Middle frontal gyrus (tissue), 1 donor: ENCODE measurements at regions not wholly inside any gene's neighbourhood (a gene's known extent, or its start where the extent isn't known, plus 50 kb on each side); places are given as distances from the start of the nearest gene placed in this dataset.

ENCODE experiments used
- DNase-seq: peaks from one replicate; pipeline ENCODE4 v3.0.0-alpha.2; 2015; ENCODE audit warnings: low spot score; ENCODE audit errors: extremely low spot score

DNA sequence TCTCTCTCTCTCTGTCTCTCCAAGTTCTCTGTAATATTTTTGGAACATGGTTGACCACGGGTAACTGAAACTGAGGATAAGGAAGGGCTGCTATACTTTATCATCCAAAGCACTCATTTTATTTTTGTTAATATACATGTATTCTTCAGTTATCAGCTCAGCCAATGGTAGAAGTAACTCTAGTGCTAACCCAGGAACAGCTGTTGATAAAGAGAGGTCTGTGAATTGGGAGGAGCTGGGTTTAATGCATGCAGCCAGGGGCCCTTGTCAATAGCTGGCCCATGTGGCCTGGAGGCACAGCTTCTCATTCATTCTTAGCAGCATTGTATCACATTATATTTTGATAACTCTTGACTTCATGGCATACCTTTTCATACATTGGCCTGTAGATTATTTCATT, 401.6 kb downstream of the EPHA4 start:
- no peak for DNase-seq

DNA sequence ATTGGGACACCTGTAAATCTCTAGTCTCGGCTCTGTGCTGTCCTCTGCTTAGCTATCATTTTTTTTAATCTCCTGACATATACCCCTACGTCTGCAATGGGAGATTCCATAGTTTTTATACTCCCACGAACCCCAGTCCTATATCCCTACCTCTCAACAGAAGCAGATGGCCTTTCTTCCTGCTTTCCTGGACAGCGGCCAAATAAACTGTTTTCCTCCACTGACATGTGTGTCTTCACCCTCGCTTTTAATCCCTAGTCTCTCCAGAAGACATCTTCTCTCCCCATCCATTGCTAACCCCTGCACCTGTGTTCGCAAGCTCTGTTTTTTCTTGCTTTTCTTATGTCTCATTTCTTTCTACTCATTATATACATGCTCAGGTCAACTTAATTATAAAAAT, 395.4 kb downstream of the EPHA4 start:
- no peak for DNase-seq

DNA sequence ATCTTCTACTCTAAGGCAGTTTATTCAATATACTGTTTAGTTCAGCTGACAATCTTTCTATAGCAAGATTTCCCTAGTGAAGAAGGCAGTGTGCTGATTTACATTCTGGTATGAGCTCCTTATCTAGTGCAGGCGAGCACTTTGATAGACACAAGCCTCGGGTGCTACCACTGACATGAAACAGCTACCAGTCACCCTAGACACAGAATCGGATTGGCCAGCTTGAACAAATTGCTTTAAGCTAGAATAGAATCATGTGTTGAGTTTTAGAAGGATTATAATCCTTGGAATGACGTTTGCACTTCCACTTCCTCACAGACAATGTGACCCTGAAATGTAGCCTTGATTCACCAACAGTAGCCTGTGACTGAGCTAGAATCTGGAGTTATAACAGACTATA, 394.0 kb downstream of the EPHA4 start:
- no peak for DNase-seq

DNA sequence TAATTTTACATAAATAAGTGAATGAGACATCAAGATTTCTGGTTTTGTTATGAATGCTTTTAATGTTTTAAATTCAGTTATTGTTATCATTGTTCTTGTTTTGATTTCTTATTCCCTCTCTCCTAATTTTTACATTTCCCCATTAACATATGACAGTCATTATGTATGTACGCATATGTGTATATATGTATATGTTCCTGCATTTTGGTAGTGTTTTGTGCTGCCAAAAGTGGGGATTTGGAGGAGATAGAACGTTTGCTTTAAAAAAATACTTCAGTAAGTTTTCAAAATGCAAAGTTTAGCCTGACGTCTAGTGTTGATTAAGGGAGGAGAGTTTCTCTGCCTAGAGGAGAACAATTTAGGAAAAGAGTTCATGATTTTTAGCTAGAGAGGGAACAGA, 385.2 kb downstream of the EPHA4 start:
- DNase-seq = no peak

DNA sequence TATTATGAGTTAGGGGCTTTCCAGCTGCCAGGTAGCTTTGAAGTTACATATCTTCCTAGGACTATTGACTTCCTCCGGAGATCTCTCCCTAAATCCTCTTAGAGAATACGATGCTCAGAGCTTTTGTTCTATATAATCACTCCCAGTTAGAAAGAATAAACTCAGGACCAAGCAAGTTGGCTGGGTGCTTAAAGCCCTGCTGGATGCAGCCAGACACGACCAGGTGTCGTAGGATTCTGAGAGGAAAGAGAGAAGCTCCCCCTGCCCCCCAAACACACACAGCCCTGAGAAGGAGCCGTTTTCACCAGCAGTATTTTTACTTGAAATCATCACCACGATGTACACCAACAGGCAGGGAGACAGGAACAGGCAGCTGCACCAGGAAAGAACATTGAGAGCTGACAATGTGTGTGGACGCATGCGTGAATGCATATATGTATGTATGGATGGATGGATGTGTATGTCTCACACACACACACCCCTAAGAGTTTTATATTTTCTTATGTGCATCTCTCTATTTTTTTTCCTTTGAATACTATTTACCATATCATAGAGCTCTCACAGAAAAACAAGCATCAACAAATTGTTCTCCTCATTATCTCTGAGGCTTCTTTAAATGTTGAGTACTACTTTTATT, 382.6 kb downstream of the EPHA4 start:
- DNase-seq = no peak

DNA sequence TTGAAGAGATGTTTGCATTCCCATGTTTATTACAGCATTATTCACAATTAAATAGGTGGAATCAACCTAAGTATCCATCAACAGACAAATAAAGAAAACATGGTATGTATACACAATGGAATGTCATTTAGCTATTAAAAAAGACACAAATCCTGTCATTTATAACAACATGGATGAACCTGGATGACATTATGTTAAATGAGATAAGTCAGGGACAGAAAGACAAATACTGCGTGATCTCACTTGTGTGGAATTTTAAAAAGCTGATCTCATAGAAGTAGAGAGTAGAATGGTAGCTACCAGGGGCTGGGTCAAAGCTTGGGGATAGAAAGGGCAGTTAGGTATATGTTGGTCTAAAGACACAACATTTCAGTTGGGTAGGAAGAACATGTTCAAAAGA, 376.3 kb downstream of the EPHA4 start:
- DNase-seq = no peak

DNA sequence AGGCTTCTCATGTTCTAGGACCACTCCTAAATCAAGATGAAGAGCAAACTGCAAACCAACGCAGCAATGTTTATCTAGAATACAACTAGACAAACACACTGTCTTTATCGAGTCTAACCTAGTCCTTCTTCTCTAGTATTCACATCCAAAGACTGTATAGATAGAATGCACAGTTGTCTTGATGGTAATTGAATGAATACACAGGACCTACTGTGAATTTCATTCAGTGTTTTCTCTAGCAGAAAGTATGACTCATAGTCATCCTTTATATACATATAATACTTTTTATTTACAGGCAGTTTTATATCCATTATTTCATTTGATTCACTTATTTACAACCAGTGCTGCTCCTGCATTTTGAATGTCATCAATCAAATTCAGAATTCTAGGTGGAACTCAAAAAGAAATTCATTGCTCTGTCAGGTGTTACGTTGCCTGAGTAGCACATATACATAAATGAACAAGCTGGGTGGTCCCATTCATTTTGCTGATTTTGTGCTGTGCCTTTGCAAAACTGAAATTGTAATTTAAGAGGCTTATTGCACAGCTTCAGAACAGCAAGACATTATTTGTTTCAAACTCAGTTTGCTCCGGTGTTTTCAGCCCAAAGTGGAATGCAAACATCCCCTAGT, 374.8 kb downstream of the EPHA4 start:
- no peak for DNase-seq

DNA sequence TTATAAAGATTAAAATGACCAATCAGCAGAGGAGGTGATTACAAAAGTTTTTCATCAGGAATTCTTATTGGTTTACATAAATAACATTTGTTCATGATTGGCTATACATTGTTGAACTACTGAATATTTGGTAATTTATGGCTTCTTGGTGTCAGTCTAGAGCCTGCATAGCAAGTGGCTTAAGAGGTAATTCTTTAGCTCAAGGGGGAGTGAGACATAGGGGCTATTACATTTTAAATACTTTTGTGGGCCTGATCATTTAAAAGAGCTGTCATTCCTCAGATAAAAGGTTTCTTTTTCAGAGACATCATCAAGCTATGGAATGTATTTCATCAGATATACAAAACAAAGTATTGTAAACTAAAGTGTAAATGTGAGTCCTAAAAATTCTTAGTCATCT, 373.8 kb downstream of the EPHA4 start:
- no peak for DNase-seq

DNA sequence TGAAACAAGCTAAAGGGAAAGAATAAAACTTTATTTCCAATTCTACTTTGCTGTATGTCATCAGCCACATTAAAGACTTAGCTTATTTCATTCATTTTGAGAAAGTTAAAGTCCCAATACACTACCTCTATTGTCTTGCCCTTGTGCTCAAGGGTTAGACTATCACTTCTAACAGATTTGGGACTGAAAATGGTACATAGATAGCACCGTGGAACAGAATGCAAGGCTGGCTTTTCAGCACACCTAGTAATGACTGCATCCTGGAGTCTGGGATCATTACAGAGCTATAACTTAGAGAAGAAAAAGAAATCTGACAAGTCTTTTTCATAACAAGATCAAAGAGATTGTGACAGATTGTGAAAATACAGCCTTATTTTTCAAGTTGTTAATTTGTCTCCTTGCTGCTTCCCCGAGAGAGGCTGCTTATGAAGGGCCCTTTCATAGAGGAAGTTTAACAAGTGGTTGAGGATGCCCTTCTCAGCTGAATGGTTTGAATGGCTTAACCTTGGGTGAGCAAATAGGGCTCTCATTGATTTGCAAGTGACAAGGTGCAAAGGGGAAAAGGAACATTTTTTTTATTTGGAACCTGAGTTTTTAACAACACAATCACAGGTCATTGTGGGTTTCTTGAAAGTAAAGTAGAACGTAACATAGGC, 371.8 kb downstream of the EPHA4 start:
- no peak for DNase-seq

DNA sequence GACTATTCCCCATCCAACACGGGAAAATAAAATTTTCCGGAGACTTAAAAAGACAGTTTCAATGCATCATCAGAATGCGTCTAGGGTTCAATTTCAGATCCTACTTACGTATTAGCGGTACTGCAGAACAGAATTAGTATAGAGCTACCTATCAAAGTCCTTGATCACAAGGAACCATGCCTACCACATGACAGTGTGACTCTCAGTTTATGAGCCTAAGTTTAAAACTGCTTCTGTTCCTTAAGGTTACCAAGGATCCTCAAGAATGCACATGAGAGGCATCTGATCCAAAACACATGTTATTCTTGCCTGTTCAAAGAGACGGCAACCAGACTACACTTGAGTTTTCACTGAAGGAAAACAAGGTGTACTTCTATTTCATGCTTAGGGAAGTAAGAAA, 369.7 kb downstream of the EPHA4 start:
- DNase-seq = no peak

DNA sequence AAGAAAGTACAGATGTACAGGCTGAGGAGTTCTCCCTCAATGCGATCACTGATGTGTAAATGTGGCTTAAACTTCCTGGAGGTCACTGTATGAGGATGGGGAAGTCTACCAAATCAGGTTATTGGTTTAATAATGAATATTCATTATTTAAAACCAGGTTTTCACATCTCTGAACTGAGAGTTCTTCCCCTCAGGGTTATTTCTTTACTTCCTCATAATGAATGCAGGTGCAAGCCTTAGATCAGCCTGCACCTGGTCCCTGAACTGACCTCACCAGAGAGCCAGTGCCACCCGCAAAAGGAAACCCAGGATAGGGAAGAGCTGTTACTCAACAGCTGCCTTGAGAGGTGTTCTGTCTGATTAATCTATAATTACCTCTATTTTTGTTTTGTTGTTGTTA, 369.0 kb downstream of the EPHA4 start:
- DNase-seq = no peak

DNA sequence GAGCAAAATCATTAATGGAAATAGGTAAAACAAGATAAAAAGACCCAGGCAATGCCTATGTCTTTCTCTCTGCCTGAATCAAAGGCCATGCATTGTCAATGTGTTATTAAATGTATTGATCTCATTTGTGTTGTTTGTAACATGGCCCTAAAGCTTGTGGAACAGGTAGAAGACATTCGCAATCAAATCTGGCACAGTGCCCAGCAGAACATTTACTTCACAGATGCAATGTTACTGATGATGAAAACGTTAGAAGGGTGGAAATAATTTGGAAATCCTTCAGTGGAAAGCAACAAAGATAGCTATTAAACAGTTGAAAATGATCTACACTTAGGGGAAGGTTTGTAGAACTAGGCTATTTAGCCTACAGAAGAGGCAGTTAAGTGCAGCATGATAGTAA, 368.2 kb downstream of the EPHA4 start:
- DNase-seq = no peak

DNA sequence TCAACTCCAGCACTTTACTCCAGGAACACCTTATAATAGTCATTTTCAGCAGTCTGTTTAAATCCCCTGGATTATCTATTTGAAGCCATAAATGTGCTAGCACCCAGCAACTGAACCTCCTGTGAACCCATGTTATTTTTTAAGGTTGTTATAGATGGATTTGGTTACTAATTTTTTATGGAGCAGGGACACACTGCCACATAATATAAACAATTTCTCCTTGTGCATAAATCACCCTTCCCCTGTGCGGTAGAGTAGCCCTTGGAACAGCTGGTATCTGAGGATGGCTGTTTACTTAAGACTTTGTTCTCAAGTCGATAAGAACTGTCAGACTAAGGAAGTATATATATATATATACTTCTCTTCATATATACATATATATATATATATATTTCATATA, 367.4 kb downstream of the EPHA4 start:
- DNase-seq = no peak

DNA sequence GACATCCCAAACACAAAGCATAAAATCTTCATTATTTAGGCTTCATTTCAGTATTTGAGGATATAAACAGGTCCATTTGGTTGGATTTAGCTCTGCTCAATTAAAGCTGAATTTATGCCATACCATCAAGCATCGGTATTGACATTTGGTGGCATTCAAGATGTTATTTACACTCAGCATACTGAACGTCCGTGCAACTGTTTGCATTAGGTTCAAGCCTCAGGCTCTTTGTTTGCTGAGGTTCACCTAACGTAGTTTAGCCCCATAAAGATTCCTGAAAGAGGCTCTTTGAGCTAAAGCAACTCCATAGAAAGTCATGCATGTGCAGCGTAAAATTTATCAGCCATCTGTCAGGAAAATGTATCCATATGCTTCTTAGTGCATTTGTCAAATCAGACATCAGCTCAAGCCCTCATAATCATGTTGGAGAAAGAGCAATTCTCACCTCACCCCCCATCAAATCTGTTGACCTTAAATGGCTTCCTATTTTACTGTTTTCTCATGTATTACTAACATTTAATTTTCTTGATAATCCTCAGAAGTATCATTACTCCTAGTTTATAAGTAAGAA, 366.9 kb downstream of the EPHA4 start:
- no peak for DNase-seq

DNA sequence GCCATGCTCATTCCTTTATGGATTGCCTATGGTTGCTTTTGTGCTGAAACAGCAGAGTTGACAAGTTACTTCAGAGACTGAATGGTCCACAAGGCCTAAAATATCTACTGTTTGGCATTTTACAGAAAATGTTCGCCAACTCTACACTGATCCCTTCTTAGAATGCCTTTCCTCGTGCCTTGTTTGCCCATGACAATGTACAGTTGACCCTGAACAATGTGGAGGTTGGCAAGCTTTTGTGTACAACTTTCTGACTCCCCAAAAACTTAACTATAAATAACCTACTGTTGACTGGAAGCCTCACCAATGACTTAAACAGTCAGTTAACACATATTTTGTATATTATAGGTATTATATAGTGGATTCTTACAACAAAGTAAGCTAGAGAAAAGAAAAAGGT, 361.4 kb downstream of the EPHA4 start:
- DNase-seq = no peak

DNA sequence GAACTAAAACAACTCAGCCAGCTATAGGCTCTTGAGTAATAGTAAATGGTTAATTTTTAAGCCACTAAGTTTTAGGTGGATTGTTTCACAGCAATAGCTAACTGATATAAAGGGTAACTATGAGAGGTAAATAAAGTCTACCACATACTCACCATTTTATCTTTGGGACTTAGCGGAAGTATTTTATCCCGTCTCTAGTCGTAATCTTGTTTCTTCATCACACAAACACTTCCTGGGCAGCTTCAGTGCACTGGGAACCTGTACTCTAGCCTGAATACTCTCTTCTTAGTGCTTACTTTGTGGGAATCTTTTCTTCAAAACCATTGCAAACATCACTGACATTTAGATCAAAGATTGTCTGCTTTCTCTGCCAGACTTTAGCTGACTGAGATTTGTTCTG, 360.5 kb downstream of the EPHA4 start:
- DNase-seq = no peak

DNA sequence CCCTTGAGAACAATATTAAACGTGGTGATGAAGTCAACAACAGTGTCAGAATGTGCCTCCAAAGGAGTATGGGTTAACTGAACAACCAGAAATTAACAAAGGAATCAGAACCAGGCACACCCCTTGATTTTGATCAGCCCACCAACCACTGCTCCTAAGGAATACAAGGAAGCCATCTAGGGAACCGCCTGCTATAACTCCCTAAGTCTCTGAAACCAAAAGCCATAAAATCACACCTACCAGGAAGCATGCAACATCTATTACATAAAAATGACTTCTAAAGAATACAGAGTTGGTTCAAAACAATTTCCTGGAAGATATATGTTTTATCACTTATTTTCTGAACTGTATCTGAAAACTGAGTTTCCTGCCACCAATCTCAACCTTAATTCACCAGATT, 360.0 kb downstream of the EPHA4 start:
- no peak for DNase-seq

DNA sequence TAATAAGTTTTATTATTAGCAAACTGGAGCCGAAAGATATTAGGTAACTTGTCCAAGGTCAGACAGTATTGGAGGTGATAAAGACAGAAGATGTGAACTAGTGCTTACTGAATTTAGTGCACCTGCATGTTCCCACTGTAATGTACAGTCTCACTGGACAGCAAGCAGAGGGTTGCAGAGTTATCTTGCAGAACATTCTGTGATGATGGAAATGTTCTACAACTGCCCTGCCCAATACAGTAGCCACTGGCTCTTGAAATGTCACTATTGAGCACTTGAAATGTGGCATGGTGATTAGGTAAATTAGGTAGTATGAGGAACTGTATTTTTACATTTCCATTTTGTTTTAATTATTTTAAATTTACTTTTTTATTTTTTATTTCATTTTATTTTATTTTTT, 356.6 kb downstream of the EPHA4 start:
- no peak for DNase-seq

DNA sequence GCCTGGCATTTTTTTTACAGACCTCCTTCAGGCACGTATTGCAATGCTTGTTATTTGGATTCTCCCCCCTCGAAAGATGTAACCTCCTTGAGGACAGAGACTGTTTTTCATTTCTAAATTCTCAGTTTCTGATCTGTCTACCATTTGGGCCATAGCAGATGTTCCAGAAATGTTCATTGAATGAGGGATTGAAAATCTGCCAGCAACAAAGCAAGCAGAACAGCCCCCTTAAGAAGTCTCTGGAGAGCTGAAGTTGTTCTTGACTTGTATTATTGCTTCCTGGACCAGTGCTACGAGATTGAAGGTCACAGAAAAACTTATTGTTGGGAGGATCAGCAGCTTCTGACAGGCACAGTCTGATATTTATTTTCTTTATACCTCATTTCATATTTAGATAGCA, 355.5 kb downstream of the EPHA4 start:
- no peak for DNase-seq

DNA sequence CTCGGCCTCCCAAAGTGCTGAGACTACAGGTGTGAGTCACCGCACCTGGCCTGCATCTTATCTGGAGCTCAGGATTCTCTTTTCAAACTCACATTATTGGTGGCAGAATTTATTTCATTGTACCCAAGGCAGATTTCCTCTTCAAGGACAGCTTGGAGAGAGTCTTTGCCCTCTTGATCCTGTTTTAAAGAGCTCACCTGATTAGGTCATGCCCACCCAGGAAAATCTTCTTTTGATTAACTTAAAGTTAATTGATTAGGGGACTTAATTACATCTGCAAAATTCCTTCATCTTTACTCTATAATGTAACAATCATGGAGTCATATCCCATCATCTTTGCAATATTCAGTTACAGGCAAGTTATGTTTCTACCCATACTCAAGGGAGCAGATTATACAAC, 346.4 kb downstream of the EPHA4 start:
- DNase-seq = no peak

DNA sequence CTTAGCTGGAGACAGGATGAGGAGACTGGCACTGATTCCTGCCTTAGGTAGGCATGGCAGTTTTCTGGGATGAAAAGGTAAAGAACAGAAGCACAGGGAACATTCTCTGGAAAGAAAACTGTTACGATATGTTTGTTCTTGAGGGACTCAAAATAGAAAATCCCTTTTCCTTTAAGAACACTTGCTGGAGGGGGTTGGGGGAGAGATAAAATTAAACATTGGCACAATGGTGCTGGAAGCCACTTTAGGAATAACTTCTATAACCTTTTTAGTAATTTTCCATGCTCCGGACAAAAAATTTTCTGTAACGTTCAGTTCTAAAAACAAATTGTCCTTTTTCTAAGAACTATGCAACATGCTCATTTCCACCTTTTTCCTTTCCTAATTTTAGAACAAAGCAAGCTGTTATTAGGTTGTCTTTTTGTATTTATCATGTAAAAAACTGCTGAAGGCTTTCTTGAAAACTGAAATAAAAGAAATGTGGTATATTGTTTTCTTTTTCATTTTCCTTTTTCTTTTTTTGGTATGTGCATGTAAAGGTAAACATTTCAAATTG, 343.8 kb downstream of the EPHA4 start:
- no peak for DNase-seq

DNA sequence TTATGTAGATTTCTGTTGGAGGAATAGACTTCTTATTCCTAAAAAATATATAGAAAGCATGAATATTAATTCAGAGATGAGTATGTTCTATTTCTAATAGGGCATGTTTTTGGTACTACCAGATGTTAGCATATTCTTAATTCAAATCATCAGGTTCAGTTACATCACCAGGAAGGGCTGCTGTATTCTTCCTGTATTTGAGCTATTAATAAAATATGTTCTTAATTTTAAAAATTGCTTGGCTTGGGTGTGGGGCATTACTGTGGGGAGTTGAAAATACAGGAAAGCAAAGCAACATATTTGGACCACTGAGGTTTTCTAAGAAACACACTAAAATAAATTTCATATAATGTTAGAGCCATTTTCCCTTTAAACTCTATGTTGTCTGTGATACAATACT, 343.0 kb downstream of the EPHA4 start:
- DNase-seq = no peak

DNA sequence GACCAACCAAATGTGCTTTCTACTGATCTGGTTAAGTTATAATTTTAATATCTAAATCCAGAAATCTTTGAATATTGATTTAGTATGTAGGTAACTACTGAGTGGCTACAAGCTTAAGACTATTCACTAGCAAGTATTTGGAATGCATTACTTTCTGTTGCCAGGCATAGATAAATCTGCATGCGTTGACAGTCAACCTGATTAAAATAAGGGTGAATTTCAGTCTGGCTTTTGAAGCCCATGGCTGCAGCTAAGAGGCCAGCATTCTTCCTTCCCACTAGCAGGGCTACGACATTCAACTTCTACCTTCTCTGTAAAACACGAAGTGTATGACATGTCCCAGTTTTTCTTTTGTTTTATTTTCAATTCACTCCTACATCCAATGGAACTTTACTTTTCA, 340.6 kb downstream of the EPHA4 start:
- no peak for DNase-seq
